ENCODE measurements at regions not wholly inside any gene's neighbourhood (a gene's known extent, or its start where the extent isn't known, plus 50 kb on each side); places are given as distances from the start of the nearest gene placed in this dataset.
A peak's percentile ranks its signal among the peaks of the same experiment; 100 is the strongest.

GRCh38 chr20:40192529-40192928 lies 496.5 kb downstream of the MAFB start:
- Histone ChIP-seq H3K79me2 (ENCODE audit: insufficient read depth, low read length) (no peaks in the 10 kb centered on the region), H3K9me3 (ENCODE audit: low read depth, low read length) (no peaks in the 10 kb centered on the region), H3K4me1 (ENCODE audit: insufficient read depth, low read length) (peaks cover 5% of the 10 kb centered on the region), H3K4me2 (ENCODE audit: insufficient read depth, low read length) (no peak overlapping the region), H2AFZ (ENCODE audit: low read length) (no peak overlapping the region), H3K4me3 (ENCODE audit: insufficient read depth, low read length) (no peak overlapping the region), H3K27me3 (ENCODE audit: insufficient read depth, low read length) (no peaks in the 10 kb centered on the region), H4K20me1 (ENCODE audit: insufficient read depth, low read length) (no peaks in the 10 kb centered on the region), H3K27ac (ENCODE audit: low read depth, low read length) (no peak overlapping the region), H3K36me3 (ENCODE audit: insufficient read depth, low read length) (no peaks in the 10 kb centered on the region)
- DNase-seq (ENCODE audit: insufficient read length, low spot score, missing footprints): no peak
- TF ChIP-seq CTCF (IDR thresholded peaks at IDR 0.05; ENCODE audit: extremely low read depth, low read depth, low read length): no peak

GRCh38 chr20:40192081-40192480 lies 497.0 kb downstream of the MAFB start:
- Histone ChIP-seq H3K4me1 (ENCODE audit: insufficient read depth, low read length) (peaks cover under 1% of the 10 kb centered on the region), H3K36me3 (ENCODE audit: insufficient read depth, low read length) (no peaks in the 10 kb centered on the region), H3K27ac (ENCODE audit: low read depth, low read length) (no peak overlapping the region), H3K27me3 (ENCODE audit: insufficient read depth, low read length) (no peaks in the 10 kb centered on the region), H2AFZ (ENCODE audit: low read length) (no peak overlapping the region), H3K4me2 (ENCODE audit: insufficient read depth, low read length) (no peak overlapping the region), H3K9me3 (ENCODE audit: low read depth, low read length) (no peaks in the 10 kb centered on the region), H3K79me2 (ENCODE audit: insufficient read depth, low read length) (no peaks in the 10 kb centered on the region), H3K4me3 (ENCODE audit: insufficient read depth, low read length) (no peak overlapping the region), H4K20me1 (ENCODE audit: insufficient read depth, low read length) (no peaks in the 10 kb centered on the region)
- no peak for DNase-seq (ENCODE audit: insufficient read length, low spot score, missing footprints)
- no peak for TF ChIP-seq CTCF (IDR thresholded peaks at IDR 0.05; ENCODE audit: extremely low read depth, low read depth, low read length)

GRCh38 chr20:40191573-40191972 lies 497.5 kb downstream of the MAFB start:
- DNase-seq (ENCODE audit: insufficient read length, low spot score, missing footprints): peak; percentile 35
- no peaks in the 10 kb centered on the region for H3K27me3 ChIP-seq (ENCODE audit: insufficient read depth, low read length)
- no peak overlapping the region for H3K4me3 ChIP-seq (ENCODE audit: insufficient read depth, low read length)
- H3K4me2 ChIP-seq (ENCODE audit: insufficient read depth, low read length): no peak overlapping the region
- no peaks in the 10 kb centered on the region for H3K79me2 ChIP-seq (ENCODE audit: insufficient read depth, low read length)
- H2AFZ ChIP-seq (ENCODE audit: low read length): no peak overlapping the region
- H3K27ac ChIP-seq (ENCODE audit: low read depth, low read length): no peak overlapping the region
- H3K36me3 ChIP-seq (ENCODE audit: insufficient read depth, low read length): no peaks in the 10 kb centered on the region
- no peaks in the 10 kb centered on the region for H4K20me1 ChIP-seq (ENCODE audit: insufficient read depth, low read length)
- no peaks in the 10 kb centered on the region for H3K4me1 ChIP-seq (ENCODE audit: insufficient read depth, low read length)
- no peak for TF ChIP-seq CTCF (IDR thresholded peaks at IDR 0.05; ENCODE audit: extremely low read depth, low read depth, low read length)
- H3K9me3 ChIP-seq (ENCODE audit: low read depth, low read length): no peaks in the 10 kb centered on the region

GRCh38 chr20:40189621-40190020 lies 499.4 kb downstream of the MAFB start:
- Histone ChIP-seq H3K4me2 (ENCODE audit: insufficient read depth, low read length) (no peak overlapping the region), H3K79me2 (ENCODE audit: insufficient read depth, low read length) (no peaks in the 10 kb centered on the region), H3K27me3 (ENCODE audit: insufficient read depth, low read length) (no peaks in the 10 kb centered on the region), H3K36me3 (ENCODE audit: insufficient read depth, low read length) (no peaks in the 10 kb centered on the region), H3K27ac (ENCODE audit: low read depth, low read length) (no peak overlapping the region), H3K4me3 (ENCODE audit: insufficient read depth, low read length) (no peak overlapping the region), H3K4me1 (ENCODE audit: insufficient read depth, low read length) (no peaks in the 10 kb centered on the region), H4K20me1 (ENCODE audit: insufficient read depth, low read length) (no peaks in the 10 kb centered on the region), H2AFZ (ENCODE audit: low read length) (no peak overlapping the region), H3K9me3 (ENCODE audit: low read depth, low read length) (no peaks in the 10 kb centered on the region)
- no peak for TF ChIP-seq CTCF (IDR thresholded peaks at IDR 0.05; ENCODE audit: extremely low read depth, low read depth, low read length)
- DNase-seq (ENCODE audit: insufficient read length, low spot score, missing footprints): no peak
